GM18861 (cell line): ENCODE measurements at regions not wholly inside any gene's neighbourhood (a gene's known extent, or its start where the extent isn't known, plus 50 kb on each side); places are given as distances from the start of the nearest gene placed in this dataset.

ENCODE experiments used
- ATAC-seq: cut with Tn5 transposase; IDR thresholded peaks from one replicate; pipeline ENCODE4 v1.9.1; 2021; ENCODE audit not compliant: unreplicated experiment

DNA sequence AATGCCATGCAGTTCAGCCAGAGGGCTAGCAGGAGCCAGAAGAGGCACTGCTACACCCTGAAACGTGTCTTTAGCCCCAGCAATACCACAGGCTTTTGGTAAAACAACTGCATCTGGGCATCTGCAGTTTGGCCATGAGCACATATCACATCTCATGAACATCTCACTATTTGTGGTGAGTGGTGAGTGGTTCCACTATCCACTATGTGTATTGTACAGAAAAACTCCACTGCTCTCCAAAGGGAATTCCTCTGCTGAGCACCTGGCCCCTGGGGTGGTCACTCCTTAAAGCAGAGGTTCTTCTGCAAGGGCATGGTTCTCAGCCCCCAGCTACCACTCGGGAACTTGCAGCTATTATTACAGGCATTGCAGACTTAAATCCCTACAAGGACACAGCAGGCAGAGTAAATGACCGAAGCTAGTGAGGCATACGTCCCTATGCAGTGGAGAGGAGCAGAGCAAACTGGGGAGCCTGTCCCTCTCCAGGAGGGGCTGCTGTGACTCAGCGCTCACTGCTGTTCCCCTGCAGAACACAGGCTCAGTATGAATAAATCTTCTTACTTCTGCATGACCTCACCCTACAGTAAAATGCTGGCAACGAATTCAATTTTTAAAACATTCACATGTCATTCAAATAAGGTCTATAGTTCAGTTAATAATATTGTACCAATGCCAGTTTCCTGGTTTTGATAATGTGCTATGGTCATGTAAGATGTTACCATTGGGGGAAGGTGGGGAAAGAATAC is 332.4 kb upstream of the ZNF507 start:
- no peak for ATAC-seq

DNA sequence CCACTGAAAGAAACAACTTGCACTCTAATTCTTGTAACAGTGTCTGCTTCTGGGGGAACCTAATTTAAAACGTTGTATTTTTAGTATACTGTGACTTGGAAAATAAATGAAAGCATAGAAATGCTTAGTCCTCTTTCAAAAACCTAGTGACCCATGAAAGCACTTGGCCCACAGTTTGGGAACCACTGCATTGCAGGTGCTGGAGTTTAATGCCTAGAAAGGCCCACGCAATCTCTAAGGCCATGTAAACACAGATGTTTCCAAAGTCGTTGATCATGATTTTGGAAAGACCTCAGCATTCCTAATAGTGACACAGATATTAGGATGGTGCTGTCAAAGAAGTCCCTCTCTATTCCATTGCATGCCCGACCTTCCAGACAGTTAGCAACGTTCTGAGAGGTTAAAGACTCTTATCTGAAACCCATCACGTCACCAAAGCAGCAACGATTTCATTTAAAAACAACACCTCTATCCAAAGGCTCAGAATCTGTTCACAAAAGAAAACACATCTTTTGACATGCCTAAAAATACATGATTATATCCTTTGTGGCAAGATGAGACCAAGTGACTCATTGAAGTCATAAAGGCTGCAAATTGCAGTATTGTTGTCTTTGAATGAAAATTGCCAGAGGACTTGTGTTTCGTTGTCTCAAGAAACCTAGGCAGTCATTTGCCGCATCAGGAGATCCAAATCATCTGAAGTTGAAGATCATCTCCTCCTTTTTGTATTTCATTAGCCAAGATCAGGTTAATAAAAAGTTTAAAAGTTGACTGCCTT is 328.0 kb upstream of the ZNF507 start:
- no peak for ATAC-seq

DNA sequence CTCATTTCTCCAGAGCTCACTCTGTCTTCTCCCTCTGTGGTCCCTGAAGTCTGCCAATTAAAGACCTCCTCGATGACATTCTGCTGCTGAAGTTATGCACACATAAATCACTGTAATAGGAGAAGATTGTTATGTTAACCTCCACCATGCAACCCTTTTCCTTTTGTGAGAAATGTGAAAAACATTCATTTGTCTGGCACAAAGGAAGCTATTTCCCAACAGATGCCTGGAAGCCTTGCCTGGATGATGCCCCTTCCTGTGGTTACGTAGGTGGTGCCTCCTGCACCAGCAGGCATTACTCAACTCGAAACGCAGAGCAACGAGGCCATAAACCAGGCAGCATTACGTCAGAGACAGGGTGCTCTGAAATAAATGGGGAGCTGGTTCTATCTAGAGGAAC is 327.4 kb upstream of the ZNF507 start:
- no peak for ATAC-seq

DNA sequence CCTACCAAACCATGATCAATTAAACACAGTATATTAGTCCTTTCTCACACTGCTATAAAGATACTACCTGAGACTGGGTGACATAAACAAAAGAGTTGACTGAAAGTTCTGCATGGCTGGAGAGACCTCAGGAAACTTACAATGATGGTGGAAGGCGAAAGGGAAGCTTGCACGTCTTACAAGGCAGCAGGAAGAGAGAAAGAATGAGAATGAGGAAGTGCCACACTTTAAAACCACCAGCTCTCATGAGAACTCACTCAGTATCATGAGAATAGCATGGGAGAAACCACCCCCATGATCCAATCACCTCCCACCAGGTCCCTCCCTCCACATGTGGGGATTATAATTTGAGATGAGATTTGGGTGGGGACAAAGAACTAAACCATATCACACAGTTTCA is 324.9 kb upstream of the ZNF507 start:
- ATAC-seq = no peak

DNA sequence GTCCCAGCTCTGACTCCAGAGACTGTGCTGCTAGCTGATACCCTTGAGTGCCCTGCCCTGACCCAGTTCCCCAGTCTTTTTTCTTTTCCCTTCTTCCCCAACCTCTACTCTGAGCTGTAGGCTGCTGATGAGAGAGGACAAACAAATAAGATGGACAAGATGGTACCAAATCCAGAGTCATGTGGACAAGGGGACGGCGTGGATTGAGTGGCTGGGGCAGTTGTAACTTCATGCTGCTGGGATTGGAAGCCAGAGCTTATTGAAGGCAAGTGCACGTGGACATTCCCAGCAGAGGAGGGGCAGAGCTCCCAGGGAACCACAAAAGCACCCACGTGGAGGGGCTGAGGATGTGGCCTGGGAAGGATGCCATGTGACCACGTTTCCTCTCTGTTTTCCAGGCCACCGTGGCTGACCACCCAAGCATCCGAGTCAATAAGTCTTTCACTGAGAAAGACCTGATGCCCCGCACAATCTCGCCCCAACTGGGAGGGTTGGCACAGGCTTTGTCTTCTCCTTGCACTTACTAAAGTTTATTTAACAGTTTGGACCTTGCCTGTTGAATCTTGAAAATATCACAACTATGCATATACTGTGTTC is 323.3 kb upstream of the ZNF507 start:
- ATAC-seq = no peak

DNA sequence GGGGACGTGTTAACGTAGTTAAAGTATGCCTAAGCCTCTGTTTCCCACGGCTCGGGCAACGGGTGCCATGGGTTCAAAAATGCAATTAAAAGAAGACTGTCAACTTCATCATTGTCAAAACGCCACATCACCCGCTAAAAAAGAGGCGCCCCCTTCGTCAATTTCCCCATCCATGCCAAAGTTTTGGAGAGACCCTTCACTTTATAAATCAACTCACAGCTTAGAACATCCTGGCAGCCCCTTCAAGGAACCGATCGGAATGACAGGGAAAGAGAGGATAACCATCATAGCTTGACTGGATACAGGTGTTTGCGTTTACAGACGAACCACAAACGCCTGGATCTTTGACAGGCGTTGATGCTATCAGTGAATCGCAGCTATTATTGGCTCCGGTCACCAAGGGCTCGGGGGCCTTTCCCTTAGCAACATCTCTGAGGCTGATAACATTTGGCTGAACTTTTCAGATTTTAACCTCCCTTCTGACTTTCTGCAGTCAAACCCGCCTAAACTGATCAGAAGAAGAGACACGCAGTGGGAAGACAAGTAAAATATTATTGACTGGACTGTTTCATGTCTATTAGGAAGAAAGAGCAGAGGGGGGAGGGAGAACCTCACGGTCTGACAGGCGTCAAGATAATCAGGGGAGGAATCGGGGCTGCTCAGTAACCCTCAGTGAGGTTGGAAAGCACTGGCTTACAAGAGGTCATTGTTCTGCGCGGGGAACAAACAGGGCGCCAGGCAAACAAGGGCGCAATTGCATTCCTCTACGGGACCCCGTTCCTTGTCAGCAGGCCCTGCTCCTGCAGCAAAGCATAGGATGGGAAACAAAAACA is 322.5 kb upstream of the ZNF507 start:
- ATAC-seq = no peak

DNA sequence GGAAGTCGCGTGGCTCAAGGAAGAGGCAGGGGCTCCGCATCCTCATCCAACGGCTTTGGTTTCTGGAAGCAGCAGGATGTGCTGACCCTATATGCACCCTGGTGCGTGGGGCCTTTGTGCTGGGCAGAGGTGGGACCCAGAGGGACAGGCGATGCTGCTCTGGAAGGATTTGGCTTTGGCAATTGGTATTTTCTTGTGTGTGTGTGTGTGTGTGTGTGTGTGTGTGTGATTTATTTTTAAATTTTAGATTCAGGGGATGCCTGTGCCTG is 321.9 kb upstream of the ZNF507 start:
- ATAC-seq = no peak

- ATAC-seq = no peak
These were observed 316.2 kb upstream of the ZNF507 start for GRCh38 chr19:32029235-32029634.

- ATAC-seq = no peak
These were observed 312.8 kb upstream of the ZNF507 start for GRCh38 chr19:32032561-32032960.

- no peak for ATAC-seq
These were observed 309.8 kb upstream of the ZNF507 start for GRCh38 chr19:32035626-32036025.

- ATAC-seq = no peak
These were observed 307.1 kb upstream of the ZNF507 start for GRCh38 chr19:32038021-32038920.

DNA sequence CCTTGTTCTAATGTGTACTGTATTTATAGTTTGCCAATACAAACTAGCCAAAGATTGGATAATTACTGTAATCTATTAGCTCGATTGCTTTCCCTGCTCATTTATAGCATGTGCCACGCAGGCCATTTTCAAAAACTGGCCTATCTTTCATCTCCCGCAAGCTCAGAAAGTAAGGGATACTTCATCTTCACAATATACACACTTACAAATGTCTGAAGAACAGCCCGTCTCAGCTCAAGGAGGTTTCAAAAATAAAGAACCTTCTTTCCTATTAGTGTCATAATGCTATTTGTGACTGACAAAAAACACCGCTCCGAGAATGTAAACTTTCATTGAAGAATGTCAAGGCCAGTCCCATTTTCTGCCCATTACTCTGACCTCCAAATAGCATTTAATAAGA is 306.4 kb upstream of the ZNF507 start:
- no peak for ATAC-seq

GRCh38 chr19:32039440-32039839 is 306.0 kb upstream of the ZNF507 start:
- no peak for ATAC-seq

GRCh38 chr19:32040236-32040635 is 305.2 kb upstream of the ZNF507 start:
- no peak for ATAC-seq

GRCh38 chr19:32041681-32042292 is 303.6 kb upstream of the ZNF507 start:
- no peak for ATAC-seq

DNA sequence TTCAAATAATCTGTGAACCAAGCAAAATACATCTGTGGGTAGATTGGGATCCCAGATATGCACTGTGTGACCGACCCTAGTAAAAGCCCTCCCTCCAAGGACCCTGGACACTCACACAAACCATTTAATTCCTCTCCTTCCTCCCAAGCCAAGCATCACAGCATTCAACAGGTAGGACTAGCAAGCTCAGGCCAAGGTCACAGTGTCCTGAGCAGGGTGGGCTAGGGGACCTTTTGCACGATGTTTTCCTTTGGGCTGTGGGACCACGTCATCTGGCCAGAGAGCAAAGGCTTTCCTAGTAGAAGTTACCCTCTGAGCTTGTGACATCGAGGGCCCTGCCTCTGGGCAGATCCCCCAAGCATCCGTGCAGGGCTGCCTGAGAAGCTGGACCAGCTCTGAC is 297.6 kb upstream of the ZNF507 start:
- ATAC-seq = no peak

GRCh38 chr19:32053376-32053775 is 292.0 kb upstream of the ZNF507 start:
- ATAC-seq = no peak

DNA sequence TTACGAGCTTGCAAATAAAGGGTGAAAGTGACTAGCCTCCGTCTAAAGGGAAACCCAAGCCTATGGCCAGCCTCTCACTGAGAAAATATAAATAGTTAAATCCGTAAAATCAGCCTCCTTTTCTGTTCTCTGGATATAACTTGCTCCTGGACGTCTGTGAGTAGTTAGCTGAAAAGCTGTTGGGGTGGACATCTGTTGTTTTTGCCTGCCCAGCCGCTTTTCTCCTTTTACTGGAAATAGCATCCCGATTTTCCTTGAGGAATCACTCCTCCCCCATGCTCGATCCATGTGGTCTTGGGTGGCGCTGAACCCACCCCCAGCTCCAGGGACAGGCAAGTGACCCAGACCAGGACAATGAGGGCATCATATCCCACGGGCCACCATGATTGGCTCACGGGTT is 291.5 kb upstream of the ZNF507 start:
- ATAC-seq = no peak

- no peak for ATAC-seq
These were observed 287.3 kb upstream of the ZNF507 start for GRCh38 chr19:32058131-32058530.

GRCh38 chr19:32061315-32061714 is 284.1 kb upstream of the ZNF507 start:
- no peak for ATAC-seq
